Transverse colon (tissue), 4 donors: ENCODE measurements at regions not wholly inside any gene's neighbourhood (a gene's known extent, or its start where the extent isn't known, plus 50 kb on each side); places are given as distances from the start of the nearest gene placed in this dataset.

Experiments used
- CTCF ChIP-seq, 5 experiments: fragments of 200-600 bp in 3 of 5; fragments of 450-650 bp in 2 of 5; sonication (generic) in 3 of 5; IDR thresholded peaks; 1 replicate in 2 of 5; 2 replicates in 3 of 5; pipeline ENCODE4 v1.5.1; 2016 to 2017; ENCODE audit warnings: antibody characterized with exemption in 5 of 5, inconsistent platforms in 3 of 5, mild to moderate bottlenecking in 2 of 5, moderate library complexity in 1 of 5
- EP300 ChIP-seq: sonication (generic); formaldehyde crosslinking; IDR thresholded peaks from one replicate; pipeline ENCODE4 v1.6.1; 2017; ENCODE audit warnings: antibody characterized with exemption, low read depth
- POLR2A ChIP-seq: fragments of 450-650 bp; IDR thresholded peaks from one replicate; pipeline ENCODE4 v1.6.1; 2016; ENCODE audit warnings: antibody characterized with exemption, mild to moderate bottlenecking, moderate library complexity
- POLR2AphosphoS5 ChIP-seq, 3 donors: sonication (generic); formaldehyde crosslinking; IDR thresholded peaks; one replicate each; pipeline ENCODE4 v1.6.1; 2016; ENCODE audit warnings: antibody characterized with exemption in 3 of 3

GRCh38 chr4:71978210-71978835 is 53.5 kb upstream of the NPFFR2 start:
- TF ChIP-seq CTCF (IDR thresholded peaks at IDR 0.05), result no peak
- TF ChIP-seq POLR2A, result no peak
- TF ChIP-seq EP300, result no peak
- TF ChIP-seq POLR2AphosphoS5 (IDR thresholded peaks at IDR 0.05), result no peak
